A673 (cell line): ENCODE measurements at regions not wholly inside any gene's neighbourhood (a gene's known extent, or its start where the extent isn't known, plus 50 kb on each side); places are given as distances from the start of the nearest gene placed in this dataset.

ENCODE experiments used
- CTCF ChIP-seq: fragments of 300-800, 200-600 bp; sonication (generic); conservative IDR thresholded peaks from 2 replicates; pipeline ENCODE4 v1.5.1; 2017; ENCODE audit warnings: low read depth, mild to moderate bottlenecking, antibody characterized with exemption, low read length, moderate library complexity, mixed read lengths
- EZH2 ChIP-seq: fragments of 200-600 bp; sonication (generic); IDR thresholded peaks from 2 replicates; pipeline ENCODE4 v1.6.1; 2017; ENCODE audit warnings: borderline replicate concordance, low read depth, mild to moderate bottlenecking, mixed read lengths, antibody characterized with exemption, low read length; ENCODE audit not compliant: poor library complexity, severe bottlenecking

GRCh38 chr2:62407401-62407800, 98.6 kb downstream of the TMEM17 start:
- TF ChIP-seq EZH2, result no peak
- TF ChIP-seq CTCF, result no peak
